ENCODE measurements at regions not wholly inside any gene's neighbourhood (a gene's known extent, or its start where the extent isn't known, plus 50 kb on each side); places are given as distances from the start of the nearest gene placed in this dataset.

DNA sequence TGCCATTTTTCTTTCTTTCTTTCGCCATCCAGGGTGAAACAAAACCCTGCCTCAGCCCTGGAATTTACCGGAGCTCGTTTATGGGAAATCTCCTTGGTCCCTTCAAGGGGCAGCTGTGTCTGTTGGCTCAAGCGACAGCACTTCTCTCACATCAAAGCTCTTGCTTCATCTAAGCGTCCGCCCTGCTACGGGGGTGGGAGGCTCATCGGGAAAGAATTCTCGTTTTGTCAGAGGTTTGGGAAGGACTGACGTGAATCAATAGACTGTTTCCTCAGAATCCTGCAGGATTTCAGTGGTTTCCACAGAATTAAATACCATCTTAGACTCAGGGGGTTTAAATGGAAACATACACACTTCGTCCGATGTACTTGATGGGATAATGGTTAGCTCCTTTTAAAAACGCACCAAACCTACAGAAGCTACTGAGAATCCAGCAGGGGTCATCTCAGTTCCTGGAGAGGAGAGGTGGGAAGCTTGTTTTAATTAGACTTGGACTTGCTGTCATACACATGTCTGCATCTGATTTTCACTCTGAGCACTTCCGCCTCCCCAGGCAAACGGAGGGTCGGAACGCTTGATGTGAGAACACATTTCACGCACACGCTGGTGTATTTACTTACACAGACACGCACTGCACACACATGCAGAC, 91.6 kb downstream of the ASB1 start:
- H3K9me3 Mint-ChIP-seq = peaks cover 32% of the 10 kb centered on the region
- TF ChIP-seq, protein P1, sequence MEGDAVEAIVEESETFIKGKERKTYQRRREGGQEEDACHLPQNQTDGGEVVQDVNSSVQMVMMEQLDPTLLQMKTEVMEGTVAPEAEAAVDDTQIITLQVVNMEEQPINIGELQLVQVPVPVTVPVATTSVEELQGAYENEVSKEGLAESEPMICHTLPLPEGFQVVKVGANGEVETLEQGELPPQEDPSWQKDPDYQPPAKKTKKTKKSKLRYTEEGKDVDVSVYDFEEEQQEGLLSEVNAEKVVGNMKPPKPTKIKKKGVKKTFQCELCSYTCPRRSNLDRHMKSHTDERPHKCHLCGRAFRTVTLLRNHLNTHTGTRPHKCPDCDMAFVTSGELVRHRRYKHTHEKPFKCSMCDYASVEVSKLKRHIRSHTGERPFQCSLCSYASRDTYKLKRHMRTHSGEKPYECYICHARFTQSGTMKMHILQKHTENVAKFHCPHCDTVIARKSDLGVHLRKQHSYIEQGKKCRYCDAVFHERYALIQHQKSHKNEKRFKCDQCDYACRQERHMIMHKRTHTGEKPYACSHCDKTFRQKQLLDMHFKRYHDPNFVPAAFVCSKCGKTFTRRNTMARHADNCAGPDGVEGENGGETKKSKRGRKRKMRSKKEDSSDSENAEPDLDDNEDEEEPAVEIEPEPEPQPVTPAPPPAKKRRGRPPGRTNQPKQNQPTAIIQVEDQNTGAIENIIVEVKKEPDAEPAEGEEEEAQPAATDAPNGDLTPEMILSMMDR (IDR thresholded peaks at IDR 0.05; ENCODE audit: unreplicated experiment in 3 of 3) = no peak
- H3K27me3 Mint-ChIP-seq (ENCODE audit: low read depth) = peaks cover 8% of the 10 kb centered on the region
- H3K36me3 Mint-ChIP-seq (ENCODE audit: low read depth) = peaks cover 13% of the 10 kb centered on the region
- no peak overlapping the region for H3K27ac Mint-ChIP-seq
- peaks cover 10% of the 10 kb centered on the region for H3K4me1 Mint-ChIP-seq
- H3K4me3 Mint-ChIP-seq = no peak overlapping the region

DNA sequence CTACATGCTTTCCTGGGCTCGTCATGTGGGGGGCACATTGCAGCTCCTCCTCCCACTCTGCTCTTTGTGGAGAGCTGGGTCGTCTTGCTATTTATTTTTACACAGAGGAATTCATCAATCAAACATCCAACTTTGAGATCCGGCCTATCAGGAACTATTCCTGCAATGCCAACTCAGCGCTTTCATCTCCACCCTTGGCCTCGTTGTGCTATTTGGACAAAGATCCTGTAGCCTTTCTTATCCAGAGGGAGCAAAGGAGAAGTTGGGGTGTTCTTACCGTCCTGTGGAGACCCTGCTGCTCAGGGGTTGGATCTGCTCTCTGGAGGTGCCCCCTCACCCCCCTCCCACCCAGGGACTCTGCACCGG, 92.1 kb downstream of the ASB1 start:
- Mint-ChIP-seq H3K4me1 (peaks cover 14% of the 10 kb centered on the region), H3K36me3 (ENCODE audit: low read depth) (peaks cover 13% of the 10 kb centered on the region), H3K27ac (no peak overlapping the region), H3K4me3 (no peak overlapping the region), H3K9me3 (peaks cover 27% of the 10 kb centered on the region), H3K27me3 (ENCODE audit: low read depth) (peaks cover 9% of the 10 kb centered on the region)
- TF ChIP-seq, protein P1 (IDR thresholded peaks at IDR 0.05; ENCODE audit: unreplicated experiment in 3 of 3) = no peak

DNA sequence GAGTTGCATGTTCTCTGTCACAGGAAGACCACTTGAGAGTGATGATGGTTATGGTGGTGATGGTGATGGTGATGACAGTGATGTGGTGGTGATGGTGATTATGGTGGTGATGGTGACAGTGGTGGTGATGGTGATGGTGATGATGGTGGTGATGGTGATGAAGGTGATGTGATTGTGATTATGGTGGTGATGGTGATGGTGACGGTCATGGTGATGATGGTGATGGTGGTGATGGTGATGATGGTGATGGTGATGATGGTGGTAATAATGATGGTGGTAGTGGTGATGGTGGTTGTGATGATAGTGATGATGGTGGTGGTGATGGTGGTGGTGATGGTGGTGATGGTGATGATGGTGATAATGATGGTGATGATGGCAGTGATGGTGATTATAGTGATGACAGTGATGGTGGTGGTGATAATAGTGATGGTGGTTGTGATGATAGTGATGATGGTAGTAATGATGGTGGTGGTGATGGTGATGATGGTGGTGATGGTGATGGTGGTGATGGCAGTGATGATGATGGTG, 93.7 kb downstream of the ASB1 start:
- peaks cover 13% of the 10 kb centered on the region for H3K36me3 Mint-ChIP-seq (ENCODE audit: low read depth)
- peaks cover 21% of the 10 kb centered on the region for H3K9me3 Mint-ChIP-seq
- H3K27me3 Mint-ChIP-seq (ENCODE audit: low read depth) = peaks cover 14% of the 10 kb centered on the region
- H3K4me3 Mint-ChIP-seq = no peak overlapping the region
- no peak overlapping the region for H3K27ac Mint-ChIP-seq
- TF ChIP-seq, protein P1 (IDR thresholded peaks at IDR 0.05; ENCODE audit: unreplicated experiment in 3 of 3) = no peak
- H3K4me1 Mint-ChIP-seq = peaks cover 16% of the 10 kb centered on the region

DNA sequence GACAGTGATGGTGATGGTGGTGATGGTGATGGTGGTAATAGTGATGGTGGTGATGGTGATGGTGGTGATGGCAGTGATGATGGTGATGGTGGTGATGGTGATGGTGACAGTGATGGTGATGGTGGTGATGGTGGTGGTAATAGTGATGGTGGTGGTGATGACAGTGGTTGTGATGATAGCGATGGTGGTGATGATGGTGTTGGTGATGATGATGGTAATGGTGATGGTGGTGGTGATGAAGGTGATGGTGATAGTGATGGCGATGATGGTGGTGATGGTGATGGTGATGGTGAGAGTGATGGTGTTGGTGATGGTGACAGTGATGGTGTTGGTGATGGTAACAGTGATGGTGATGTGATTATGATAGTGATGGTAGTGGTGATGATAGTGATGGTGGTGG, 94.3 kb downstream of the ASB1 start:
- Mint-ChIP-seq H3K36me3 (ENCODE audit: low read depth) (peaks cover 13% of the 10 kb centered on the region), H3K4me1 (peaks cover 21% of the 10 kb centered on the region), H3K27ac (no peak overlapping the region), H3K4me3 (no peak overlapping the region), H3K9me3 (peaks cover 17% of the 10 kb centered on the region), H3K27me3 (ENCODE audit: low read depth) (peaks cover 17% of the 10 kb centered on the region)
- TF ChIP-seq, protein P1 (IDR thresholded peaks at IDR 0.05; ENCODE audit: unreplicated experiment in 3 of 3) = no peak

DNA sequence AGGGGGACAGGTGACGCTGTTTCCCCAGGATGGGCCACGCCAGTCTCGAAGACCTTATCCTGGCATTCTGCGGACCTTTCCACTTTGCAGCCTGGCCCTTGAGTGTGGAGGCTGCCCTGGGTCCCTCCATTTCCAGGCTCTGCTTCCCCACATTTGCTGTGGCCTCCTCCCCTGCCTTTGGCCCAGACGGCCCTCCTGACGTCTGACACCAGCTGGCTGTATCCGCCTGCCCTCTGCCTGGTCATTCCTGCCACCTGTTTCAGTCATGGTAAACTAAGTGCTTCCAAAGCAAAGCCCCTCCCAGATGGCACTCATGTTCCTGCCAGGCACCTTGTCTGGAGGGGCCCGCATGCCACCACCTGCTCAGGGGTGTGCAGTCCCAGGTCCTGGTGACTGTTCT, 95.1 kb downstream of the ASB1 start:
- TF ChIP-seq, protein P1 (IDR thresholded peaks at IDR 0.05; ENCODE audit: unreplicated experiment in 3 of 3) = no peak
- Mint-ChIP-seq H3K36me3 (ENCODE audit: low read depth) (peaks cover 8% of the 10 kb centered on the region), H3K4me1 (peaks cover 23% of the 10 kb centered on the region), H3K9me3 (peaks cover 9% of the 10 kb centered on the region), H3K4me3 (no peak overlapping the region), H3K27ac (no peak overlapping the region), H3K27me3 (ENCODE audit: low read depth) (peaks cover 17% of the 10 kb centered on the region)
